A673 (cell line): ENCODE measurements at regions not wholly inside any gene's neighbourhood (a gene's known extent, or its start where the extent isn't known, plus 50 kb on each side); places are given as distances from the start of the nearest gene placed in this dataset.

Source experiments
- BruUV-seq: library from RNA; stranded (reverse); fragments of 400-500 nt; replicated peaks from 2 replicates; lab custom pipeline; 2021; lab: Mats Ljungman, UMichigan
- CTCF ChIA-PET: fragments of 300-600 bp; sonication (Branson Sonifier 250); formaldehyde crosslinking; loops from one replicate; lab custom pipeline; 2022; ENCODE audit warnings: antibody characterized with exemption; lab: Charles Lee
- POLR2A ChIA-PET: fragments of 300-600 bp; sonication (Branson Sonifier 250); formaldehyde crosslinking; loops from one replicate; lab custom pipeline; 2022; ENCODE audit warnings: antibody characterized with exemption; ENCODE audit not compliant: low non-redundant PET; lab: Charles Lee
- DNase-seq: peaks from one replicate; pipeline ENCODE4 v3.0.0-alpha.2; 2015; ENCODE audit warnings: low spot score
- H3K27ac ChIP-seq: fragments of 200-600 bp; sonication (generic); 2 replicates; pipeline ENCODE4 v1.5.1; 2016; ENCODE audit warnings: mixed run types, low read depth, mild to moderate bottlenecking, mixed read lengths, antibody characterized with exemption, low read length; ENCODE audit not compliant: poor library complexity, severe bottlenecking
- H3K27me3 ChIP-seq: fragments of 200-600 bp; sonication (generic); replicated peaks from 2 replicates; pipeline ENCODE4 v1.6.1; 2017; ENCODE audit warnings: mixed run types, low read depth, mild to moderate bottlenecking, mixed read lengths, antibody characterized with exemption, low read length; ENCODE audit not compliant: insufficient read depth, poor library complexity
- H3K36me3 ChIP-seq: fragments of 200-600 bp; sonication (generic); 2 replicates; pipeline ENCODE4 v1.6.1; 2016; ENCODE audit warnings: mixed run types, mild to moderate bottlenecking, mixed read lengths, antibody characterized with exemption, low read length; ENCODE audit not compliant: insufficient read depth, poor library complexity, severe bottlenecking
- H3K4me1 ChIP-seq: fragments of 200-600 bp; sonication (generic); 2 replicates; pipeline ENCODE4 v1.6.1; 2017; ENCODE audit warnings: mixed run types, mild to moderate bottlenecking, mixed read lengths, antibody characterized with exemption, low read length; ENCODE audit not compliant: insufficient read depth, poor library complexity, severe bottlenecking
- H3K4me3 ChIP-seq: fragments of 200-600 bp; sonication (generic); 2 replicates; pipeline ENCODE4 v1.5.1; 2016; ENCODE audit warnings: low read depth, mixed run types, mild to moderate bottlenecking, mixed read lengths, low read length; ENCODE audit not compliant: poor library complexity, severe bottlenecking
- H3K9me3 ChIP-seq: fragments of 200-600 bp; sonication (generic); 2 replicates; pipeline ENCODE4 v1.6.1; 2016; ENCODE audit warnings: mixed run types, low read depth, mild to moderate bottlenecking, mixed read lengths, antibody characterized with exemption, low read length; ENCODE audit not compliant: poor library complexity, severe bottlenecking
- EZH2 ChIP-seq: fragments of 200-600 bp; sonication (generic); IDR thresholded peaks from 2 replicates; pipeline ENCODE4 v1.6.1; 2017; ENCODE audit warnings: borderline replicate concordance, low read depth, mild to moderate bottlenecking, mixed read lengths, antibody characterized with exemption, low read length; ENCODE audit not compliant: poor library complexity, severe bottlenecking
- intact Hi-C: fragments of 100-400 bp; cut with micrococcal nuclease; formaldehyde crosslinking; loops from one replicate; pipeline ENCODE4 v1.10.0; 2022; ENCODE audit not compliant: unreplicated experiment
- TF ChIP-seq, protein P1 (sequence below): fragments of 300-800, 200-600 bp; sonication (generic); conservative IDR thresholded peaks from 2 replicates; pipeline ENCODE4 v1.5.1; 2017; ENCODE audit warnings: low read depth, mild to moderate bottlenecking, antibody characterized with exemption, low read length, moderate library complexity, mixed read lengths

DNA sequence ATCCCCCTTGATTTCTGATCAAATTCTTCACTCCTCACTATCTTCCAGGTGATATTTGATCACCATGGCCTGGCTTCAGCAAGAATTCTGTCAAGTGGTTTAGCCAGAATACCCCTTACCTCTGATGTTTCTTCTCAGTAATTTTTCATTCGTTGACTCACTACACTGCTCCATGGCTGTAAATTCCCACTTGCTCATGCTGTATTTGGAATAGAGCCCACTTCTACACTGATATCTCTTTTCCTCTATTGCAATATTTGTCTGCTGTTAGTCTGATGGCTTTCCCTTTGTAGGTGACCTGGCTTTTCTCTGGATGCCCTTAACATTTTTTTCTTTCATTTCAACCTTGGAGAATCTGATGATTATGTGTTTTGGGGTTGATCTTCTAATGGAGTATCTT is 73.9 kb upstream of the DIPK2B start:
- no peak for DNase-seq
- no peaks in the 10 kb centered on the region for H3K9me3 ChIP-seq
- POLR2A ChIA-PET, result no interaction called here

DNA sequence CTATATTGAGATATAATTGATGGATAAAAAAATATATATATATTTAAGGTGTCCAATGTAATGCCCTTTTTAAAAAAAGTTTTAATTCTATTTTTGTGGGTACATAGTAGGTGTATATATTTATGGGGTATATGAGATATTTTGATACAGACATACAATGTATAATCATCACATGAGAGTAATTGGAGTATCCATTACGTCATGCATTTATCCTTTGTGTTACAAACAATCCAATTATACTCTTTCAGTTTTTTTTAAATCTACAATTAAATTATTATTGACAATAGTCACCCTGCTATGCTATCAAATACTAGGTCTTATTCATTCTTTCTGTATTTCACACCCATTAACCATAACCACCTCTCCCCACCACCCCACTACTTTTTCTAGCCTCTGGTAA is 66.3 kb upstream of the DIPK2B start:
- peaks cover 9% of the 10 kb centered on the region for H3K27me3 ChIP-seq
- no peak for TF ChIP-seq EZH2
- TF ChIP-seq, protein P1, sequence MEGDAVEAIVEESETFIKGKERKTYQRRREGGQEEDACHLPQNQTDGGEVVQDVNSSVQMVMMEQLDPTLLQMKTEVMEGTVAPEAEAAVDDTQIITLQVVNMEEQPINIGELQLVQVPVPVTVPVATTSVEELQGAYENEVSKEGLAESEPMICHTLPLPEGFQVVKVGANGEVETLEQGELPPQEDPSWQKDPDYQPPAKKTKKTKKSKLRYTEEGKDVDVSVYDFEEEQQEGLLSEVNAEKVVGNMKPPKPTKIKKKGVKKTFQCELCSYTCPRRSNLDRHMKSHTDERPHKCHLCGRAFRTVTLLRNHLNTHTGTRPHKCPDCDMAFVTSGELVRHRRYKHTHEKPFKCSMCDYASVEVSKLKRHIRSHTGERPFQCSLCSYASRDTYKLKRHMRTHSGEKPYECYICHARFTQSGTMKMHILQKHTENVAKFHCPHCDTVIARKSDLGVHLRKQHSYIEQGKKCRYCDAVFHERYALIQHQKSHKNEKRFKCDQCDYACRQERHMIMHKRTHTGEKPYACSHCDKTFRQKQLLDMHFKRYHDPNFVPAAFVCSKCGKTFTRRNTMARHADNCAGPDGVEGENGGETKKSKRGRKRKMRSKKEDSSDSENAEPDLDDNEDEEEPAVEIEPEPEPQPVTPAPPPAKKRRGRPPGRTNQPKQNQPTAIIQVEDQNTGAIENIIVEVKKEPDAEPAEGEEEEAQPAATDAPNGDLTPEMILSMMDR, result no peak
- CTCF ChIA-PET, result no interaction called here
- H3K4me3 ChIP-seq, result no peak overlapping the region
- no peak overlapping the region for H3K27ac ChIP-seq
- no peak for DNase-seq
- H3K9me3 ChIP-seq, result no peaks in the 10 kb centered on the region
- intact Hi-C loops, result no loop called here
- no peaks in the 10 kb centered on the region for H3K36me3 ChIP-seq
- POLR2A ChIA-PET, result no interaction called here
- H3K4me1 ChIP-seq, result no peaks in the 10 kb centered on the region
- BruUV-seq, result no TSS peak

More for the DNA sequence above, 73.9 kb upstream of the DIPK2B start:
- intact Hi-C loops, result no loop called here
- no peak overlapping the region for H3K4me3 ChIP-seq
- no TSS peak for BruUV-seq
- H3K4me1 ChIP-seq, result no peaks in the 10 kb centered on the region
- no peaks in the 10 kb centered on the region for H3K36me3 ChIP-seq
- H3K27me3 ChIP-seq, result peaks cover 9% of the 10 kb centered on the region
- TF ChIP-seq EZH2, result no peak
- TF ChIP-seq, protein P1, result no peak
- CTCF ChIA-PET, result no interaction called here
- no peak overlapping the region for H3K27ac ChIP-seq

DNA sequence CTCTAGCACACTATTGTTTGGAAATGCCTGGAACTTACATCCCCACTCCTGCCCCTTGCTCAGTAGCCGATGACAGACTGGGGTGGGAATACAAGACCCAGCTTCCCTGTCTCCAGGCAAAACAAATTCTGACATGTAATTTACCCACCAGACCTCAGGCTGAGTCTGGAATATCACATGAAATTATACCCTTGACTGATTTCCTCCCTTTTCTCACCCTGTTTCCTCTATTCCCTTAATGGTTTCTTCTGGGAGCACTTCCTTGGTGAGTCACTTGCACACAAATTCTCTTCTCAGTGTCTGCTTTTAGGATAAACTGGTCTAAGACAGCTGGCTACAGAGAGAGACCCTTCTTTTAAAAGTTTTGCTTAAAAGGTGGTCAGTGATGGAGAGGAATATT is 65.8 kb upstream of the DIPK2B start:
- H3K27ac ChIP-seq, result no peak overlapping the region

More for the DNA sequence above, 65.8 kb upstream of the DIPK2B start:
- Histone ChIP-seq H3K36me3 (no peaks in the 10 kb centered on the region), H3K4me3 (no peak overlapping the region), H3K9me3 (no peaks in the 10 kb centered on the region), H3K27me3 (peaks cover 9% of the 10 kb centered on the region), H3K4me1 (no peaks in the 10 kb centered on the region)
- intact Hi-C loops, result no loop called here
- no peak for TF ChIP-seq EZH2
- TF ChIP-seq, protein P1, result no peak
- BruUV-seq, result no TSS peak
- POLR2A ChIA-PET, result no interaction called here
- no peak for DNase-seq
- CTCF ChIA-PET, result no interaction called here
